GM19238 (cell line): ENCODE measurements at regions not wholly inside any gene's neighbourhood (a gene's known extent, or its start where the extent isn't known, plus 50 kb on each side); places are given as distances from the start of the nearest gene placed in this dataset.

Experiments
- DNase-seq: peaks from one replicate; pipeline ENCODE4 v3.0.0; 2011; ENCODE audit warnings: low spot score; ENCODE audit not compliant: insufficient read length

- DNase-seq, result no peak
Observed at GRCh38 chr1:58312461-58312860, 234.1 kb downstream of the OMA1 start.

- DNase-seq, result no peak
Observed at GRCh38 chr1:58310881-58311280, 235.6 kb downstream of the OMA1 start.

GRCh38 chr1:58310469-58310868, 236.1 kb downstream of the OMA1 start:
- DNase-seq, result no peak

GRCh38 chr1:58308206-58308605, 238.3 kb downstream of the OMA1 start:
- DNase-seq, result no peak

GRCh38 chr1:58307431-58307830, 239.1 kb downstream of the OMA1 start:
- no peak for DNase-seq

GRCh38 chr1:58305622-58306021, 240.9 kb downstream of the OMA1 start:
- DNase-seq, result no peak

- DNase-seq, result no peak
Observed at GRCh38 chr1:58304346-58304975, 242.1 kb downstream of the OMA1 start.

GRCh38 chr1:58303841-58304240, 242.7 kb downstream of the OMA1 start:
- no peak for DNase-seq

GRCh38 chr1:58293388-58293787, 253.1 kb downstream of the OMA1 start:
- no peak for DNase-seq

GRCh38 chr1:58290685-58291372, 255.7 kb downstream of the OMA1 start:
- no peak for DNase-seq

GRCh38 chr1:58288624-58289142, 257.8 kb downstream of the OMA1 start:
- DNase-seq, result no peak

GRCh38 chr1:58287894-58288623, 258.5 kb downstream of the OMA1 start:
- DNase-seq, result no peak

- no peak for DNase-seq
Observed at GRCh38 chr1:58284225-58284510, 262.4 kb downstream of the OMA1 start.

- DNase-seq, result no peak
Observed at GRCh38 chr1:58283388-58284224, 262.9 kb downstream of the OMA1 start.

GRCh38 chr1:58282623-58283387, 263.7 kb downstream of the OMA1 start:
- no peak for DNase-seq

- DNase-seq, result no peak
Observed at GRCh38 chr1:58266242-58266641, 280.3 kb downstream of the OMA1 start.

GRCh38 chr1:58264462-58264861, 282.1 kb downstream of the OMA1 start:
- DNase-seq, result no peak

- no peak for DNase-seq
Observed at GRCh38 chr1:58262702-58263101, 283.8 kb downstream of the OMA1 start.

- DNase-seq, result no peak
Observed at GRCh38 chr1:58258082-58258481, 288.4 kb downstream of the OMA1 start.

GRCh38 chr1:58257003-58257402, 289.5 kb downstream of the OMA1 start:
- no peak for DNase-seq

- no peak for DNase-seq
Observed at GRCh38 chr1:58256546-58256945, 290.0 kb downstream of the OMA1 start.
